ENCODE measurements at regions not wholly inside any gene's neighbourhood (a gene's known extent, or its start where the extent isn't known, plus 50 kb on each side); places are given as distances from the start of the nearest gene placed in this dataset.

GRCh38 chr16:73890186-73891128, 406.2 kb upstream of the PSMD7 start:
- no peak overlapping the region for H3K27ac Mint-ChIP-seq
- H3K4me3 Mint-ChIP-seq, result no peak overlapping the region
- peaks cover 35% of the 10 kb centered on the region for H3K27me3 Mint-ChIP-seq (ENCODE audit: low read depth)
- H3K36me3 Mint-ChIP-seq (ENCODE audit: low read depth), result no peaks in the 10 kb centered on the region
- H3K9me3 Mint-ChIP-seq, result no peaks in the 10 kb centered on the region
- peaks cover 6% of the 10 kb centered on the region for H3K4me1 Mint-ChIP-seq (ENCODE audit: low read depth)

- H3K36me3 Mint-ChIP-seq (ENCODE audit: low read depth), result no peaks in the 10 kb centered on the region
- peaks cover 35% of the 10 kb centered on the region for H3K27me3 Mint-ChIP-seq (ENCODE audit: low read depth)
- no peak overlapping the region for H3K27ac Mint-ChIP-seq
- H3K4me3 Mint-ChIP-seq, result no peak overlapping the region
- H3K4me1 Mint-ChIP-seq (ENCODE audit: low read depth), result peaks cover 6% of the 10 kb centered on the region
- H3K9me3 Mint-ChIP-seq, result no peaks in the 10 kb centered on the region
Measured at GRCh38 chr16:73888840-73889490, 407.6 kb upstream of the PSMD7 start.

GRCh38 chr16:73887911-73888310, 408.7 kb upstream of the PSMD7 start:
- Mint-ChIP-seq H3K27me3 (ENCODE audit: low read depth) (peaks cover 35% of the 10 kb centered on the region), H3K27ac (no peak overlapping the region), H3K36me3 (ENCODE audit: low read depth) (no peaks in the 10 kb centered on the region), H3K4me3 (no peak overlapping the region), H3K4me1 (ENCODE audit: low read depth) (peaks cover 6% of the 10 kb centered on the region), H3K9me3 (no peaks in the 10 kb centered on the region)

- H3K9me3 Mint-ChIP-seq, result no peaks in the 10 kb centered on the region
- H3K36me3 Mint-ChIP-seq (ENCODE audit: low read depth), result no peaks in the 10 kb centered on the region
- peaks cover 31% of the 10 kb centered on the region for H3K27me3 Mint-ChIP-seq (ENCODE audit: low read depth)
- no peak overlapping the region for H3K27ac Mint-ChIP-seq
- H3K4me1 Mint-ChIP-seq (ENCODE audit: low read depth), result peaks cover 6% of the 10 kb centered on the region
- no peak overlapping the region for H3K4me3 Mint-ChIP-seq
Measured at GRCh38 chr16:73886426-73886825, 410.2 kb upstream of the PSMD7 start.

GRCh38 chr16:73885319-73885718, 411.3 kb upstream of the PSMD7 start:
- H3K4me3 Mint-ChIP-seq, result no peak overlapping the region
- H3K36me3 Mint-ChIP-seq (ENCODE audit: low read depth), result no peaks in the 10 kb centered on the region
- H3K4me1 Mint-ChIP-seq (ENCODE audit: low read depth), result peaks cover 2% of the 10 kb centered on the region
- no peak overlapping the region for H3K27ac Mint-ChIP-seq
- no peaks in the 10 kb centered on the region for H3K9me3 Mint-ChIP-seq
- H3K27me3 Mint-ChIP-seq (ENCODE audit: low read depth), result peaks cover 22% of the 10 kb centered on the region

GRCh38 chr16:73883841-73884240, 412.8 kb upstream of the PSMD7 start:
- H3K36me3 Mint-ChIP-seq (ENCODE audit: low read depth), result no peaks in the 10 kb centered on the region
- H3K4me3 Mint-ChIP-seq, result no peak overlapping the region
- H3K27ac Mint-ChIP-seq, result no peak overlapping the region
- peaks cover 2% of the 10 kb centered on the region for H3K4me1 Mint-ChIP-seq (ENCODE audit: low read depth)
- peaks cover 11% of the 10 kb centered on the region for H3K27me3 Mint-ChIP-seq (ENCODE audit: low read depth)
- no peaks in the 10 kb centered on the region for H3K9me3 Mint-ChIP-seq

GRCh38 chr16:73883126-73883525, 413.5 kb upstream of the PSMD7 start:
- H3K27ac Mint-ChIP-seq, result no peak overlapping the region
- H3K27me3 Mint-ChIP-seq (ENCODE audit: low read depth), result peaks cover 6% of the 10 kb centered on the region
- H3K36me3 Mint-ChIP-seq (ENCODE audit: low read depth), result no peaks in the 10 kb centered on the region
- H3K4me1 Mint-ChIP-seq (ENCODE audit: low read depth), result peaks cover 2% of the 10 kb centered on the region
- H3K9me3 Mint-ChIP-seq, result no peaks in the 10 kb centered on the region
- H3K4me3 Mint-ChIP-seq, result no peak overlapping the region

- Mint-ChIP-seq H3K36me3 (ENCODE audit: low read depth) (no peaks in the 10 kb centered on the region), H3K27ac (no peak overlapping the region), H3K4me3 (no peak overlapping the region), H3K4me1 (ENCODE audit: low read depth) (peaks cover 2% of the 10 kb centered on the region), H3K9me3 (no peaks in the 10 kb centered on the region), H3K27me3 (ENCODE audit: low read depth) (peaks cover 6% of the 10 kb centered on the region)
Measured at GRCh38 chr16:73882651-73883050, 414.0 kb upstream of the PSMD7 start.

- Mint-ChIP-seq H3K4me3 (no peak overlapping the region), H3K27me3 (ENCODE audit: low read depth) (peaks cover 2% of the 10 kb centered on the region), H3K9me3 (no peaks in the 10 kb centered on the region), H3K4me1 (ENCODE audit: low read depth) (no peaks in the 10 kb centered on the region), H3K36me3 (ENCODE audit: low read depth) (no peaks in the 10 kb centered on the region), H3K27ac (no peak overlapping the region)
Measured at GRCh38 chr16:73882033-73882432, 414.6 kb upstream of the PSMD7 start.

- no peak overlapping the region for H3K27ac Mint-ChIP-seq
- no peak overlapping the region for H3K4me3 Mint-ChIP-seq
- no peaks in the 10 kb centered on the region for H3K36me3 Mint-ChIP-seq (ENCODE audit: low read depth)
- no peaks in the 10 kb centered on the region for H3K4me1 Mint-ChIP-seq (ENCODE audit: low read depth)
- no peaks in the 10 kb centered on the region for H3K27me3 Mint-ChIP-seq (ENCODE audit: low read depth)
- no peaks in the 10 kb centered on the region for H3K9me3 Mint-ChIP-seq
Measured at GRCh38 chr16:73879621-73880020, 417.0 kb upstream of the PSMD7 start.

GRCh38 chr16:73878611-73879010, 418.0 kb upstream of the PSMD7 start:
- Mint-ChIP-seq H3K4me3 (no peak overlapping the region), H3K27me3 (ENCODE audit: low read depth) (no peaks in the 10 kb centered on the region), H3K27ac (no peak overlapping the region), H3K4me1 (ENCODE audit: low read depth) (no peaks in the 10 kb centered on the region), H3K36me3 (ENCODE audit: low read depth) (no peaks in the 10 kb centered on the region), H3K9me3 (no peaks in the 10 kb centered on the region)

- no peaks in the 10 kb centered on the region for H3K4me1 Mint-ChIP-seq (ENCODE audit: low read depth)
- no peaks in the 10 kb centered on the region for H3K36me3 Mint-ChIP-seq (ENCODE audit: low read depth)
- no peaks in the 10 kb centered on the region for H3K9me3 Mint-ChIP-seq
- no peak overlapping the region for H3K4me3 Mint-ChIP-seq
- no peak overlapping the region for H3K27ac Mint-ChIP-seq
- no peaks in the 10 kb centered on the region for H3K27me3 Mint-ChIP-seq (ENCODE audit: low read depth)
Measured at GRCh38 chr16:73877150-73877549, 419.5 kb upstream of the PSMD7 start.

- Mint-ChIP-seq H3K27me3 (ENCODE audit: low read depth) (no peaks in the 10 kb centered on the region), H3K4me1 (ENCODE audit: low read depth) (no peaks in the 10 kb centered on the region), H3K36me3 (ENCODE audit: low read depth) (no peaks in the 10 kb centered on the region), H3K9me3 (no peaks in the 10 kb centered on the region), H3K4me3 (no peak overlapping the region), H3K27ac (no peak overlapping the region)
Measured at GRCh38 chr16:73875996-73876690, 420.5 kb upstream of the PSMD7 start.

- no peaks in the 10 kb centered on the region for H3K36me3 Mint-ChIP-seq (ENCODE audit: low read depth)
- H3K27me3 Mint-ChIP-seq (ENCODE audit: low read depth), result no peaks in the 10 kb centered on the region
- H3K9me3 Mint-ChIP-seq, result no peaks in the 10 kb centered on the region
- no peak overlapping the region for H3K27ac Mint-ChIP-seq
- no peak overlapping the region for H3K4me3 Mint-ChIP-seq
- H3K4me1 Mint-ChIP-seq (ENCODE audit: low read depth), result no peaks in the 10 kb centered on the region
Measured at GRCh38 chr16:73874324-73874723, 422.3 kb upstream of the PSMD7 start.

- H3K4me1 Mint-ChIP-seq (ENCODE audit: low read depth), result no peaks in the 10 kb centered on the region
- no peaks in the 10 kb centered on the region for H3K36me3 Mint-ChIP-seq (ENCODE audit: low read depth)
- H3K27me3 Mint-ChIP-seq (ENCODE audit: low read depth), result no peaks in the 10 kb centered on the region
- no peaks in the 10 kb centered on the region for H3K9me3 Mint-ChIP-seq
- H3K4me3 Mint-ChIP-seq, result no peak overlapping the region
- H3K27ac Mint-ChIP-seq, result no peak overlapping the region
Measured at GRCh38 chr16:73873643-73874042, 423.0 kb upstream of the PSMD7 start.
